OCI-LY3 (cell line): ENCODE measurements at regions not wholly inside any gene's neighbourhood (a gene's known extent, or its start where the extent isn't known, plus 50 kb on each side); places are given as distances from the start of the nearest gene placed in this dataset.

Source experiments
- H2AFZ ChIP-seq: fragments of 200-600, 300-600 bp; shearing (Covaris generic); 2 replicates; pipeline ENCODE4 v1.6.0; 2014; ENCODE audit warnings: antibody characterized with exemption, low read depth, low read length
- H3K27ac ChIP-seq: fragments of 200-600, 300-600 bp; sonication (generic); 2 replicates; pipeline ENCODE4 v1.5.1; 2014; ENCODE audit warnings: mild to moderate bottlenecking, low read length, moderate library complexity, mixed read lengths
- H3K27me3 ChIP-seq: fragments of 200-600, 300-600 bp; sonication (generic); 2 replicates; pipeline ENCODE4 v1.6.1; 2014; ENCODE audit warnings: low read depth, low read length, mixed read lengths
- H3K36me3 ChIP-seq: fragments of 200-600, 300-600 bp; sonication (generic); replicated peaks from 2 replicates; pipeline ENCODE3; 2014; ENCODE audit warnings: low read depth, low read length, mixed read lengths
- H3K4me1 ChIP-seq: fragments of 300-600, 200-600 bp; sonication (generic); 2 replicates; pipeline ENCODE4 v1.6.1; 2014; ENCODE audit warnings: low read length, mixed read lengths
- H3K4me2 ChIP-seq: fragments of 200-600, 300-600 bp; sonication (generic); 2 replicates; pipeline ENCODE4 v1.6.1; 2014; ENCODE audit warnings: low read length, mixed read lengths
- H3K4me3 ChIP-seq: fragments of 300-600, 200-600 bp; sonication (generic); 2 replicates; pipeline ENCODE4 v1.5.1; 2014; ENCODE audit warnings: antibody characterized with exemption, mild to moderate bottlenecking, low read length, moderate library complexity
- H3K79me2 ChIP-seq: fragments of 300-600, 200-600 bp; shearing (Covaris generic); 2 replicates; pipeline ENCODE4 v1.6.1; 2014; ENCODE audit warnings: mild to moderate bottlenecking, low read length, mixed read lengths
- H3K9ac ChIP-seq: fragments of 300-600, 200-600 bp; shearing (Covaris generic); 2 replicates; pipeline ENCODE4 v1.6.0; 2014; ENCODE audit warnings: mild to moderate bottlenecking, low read length, moderate library complexity
- H3K9me3 ChIP-seq: fragments of 200-600, 300-600 bp; shearing (Covaris generic); 2 replicates; pipeline ENCODE4 v1.6.1; 2014; ENCODE audit warnings: low read length, mixed read lengths; ENCODE audit not compliant: insufficient read depth
- H4K20me1 ChIP-seq: fragments of 200-600, 300-600 bp; sonication (generic); 2 replicates; pipeline ENCODE4 v1.6.1; 2016; ENCODE audit warnings: low read length, mixed read lengths; ENCODE audit not compliant: insufficient read depth
- CTCF ChIP-seq: fragments of 200-600, 300-600 bp; sonication (generic); IDR thresholded peaks from 2 replicates; pipeline ENCODE4 v1.5.1; 2014; ENCODE audit warnings: antibody characterized with exemption, low read length, low read depth
- EZH2phosphoT487 ChIP-seq: fragments of 200-600 bp; shearing (Covaris generic); IDR thresholded peaks from 2 replicates; pipeline ENCODE4 v1.6.1; 2018; ENCODE audit warnings: antibody characterized with exemption, mixed run types, low read depth

GRCh38 chr3:96491023-96491422, 323.4 kb upstream of the EPHA6 start:
- no peaks in the 10 kb centered on the region for H3K27me3 ChIP-seq
- no peaks in the 10 kb centered on the region for H3K36me3 ChIP-seq
- H4K20me1 ChIP-seq = no peaks in the 10 kb centered on the region
- H3K4me1 ChIP-seq = peaks cover 12% of the 10 kb centered on the region
- H3K9ac ChIP-seq = no peak overlapping the region
- no peak overlapping the region for H3K27ac ChIP-seq
- no peak overlapping the region for H3K4me2 ChIP-seq
- TF ChIP-seq EZH2phosphoT487 = no peak
- TF ChIP-seq CTCF = no peak
- H3K4me3 ChIP-seq = no peak overlapping the region
- H3K9me3 ChIP-seq = peaks cover 4% of the 10 kb centered on the region; the same call in 1 of the 2 replicates
- H2AFZ ChIP-seq = no peak overlapping the region
- no peaks in the 10 kb centered on the region for H3K79me2 ChIP-seq

GRCh38 chr3:96491868-96492267, 322.5 kb upstream of the EPHA6 start:
- H3K4me3 ChIP-seq = no peak overlapping the region
- H3K9ac ChIP-seq = no peak overlapping the region
- peaks cover 12% of the 10 kb centered on the region for H3K4me1 ChIP-seq
- no peaks in the 10 kb centered on the region for H3K27me3 ChIP-seq
- peaks cover 4% of the 10 kb centered on the region; the same call in 1 of the 2 replicates for H3K9me3 ChIP-seq
- no peaks in the 10 kb centered on the region for H3K79me2 ChIP-seq
- H3K36me3 ChIP-seq = no peaks in the 10 kb centered on the region
- H4K20me1 ChIP-seq = no peaks in the 10 kb centered on the region
- TF ChIP-seq CTCF = no peak
- H3K27ac ChIP-seq = no peak overlapping the region
- H3K4me2 ChIP-seq = 0 out of 2 replicates have a peak overlapping the region, but pooled peaks have one; percentile 5
- H2AFZ ChIP-seq = no peak overlapping the region

DNA sequence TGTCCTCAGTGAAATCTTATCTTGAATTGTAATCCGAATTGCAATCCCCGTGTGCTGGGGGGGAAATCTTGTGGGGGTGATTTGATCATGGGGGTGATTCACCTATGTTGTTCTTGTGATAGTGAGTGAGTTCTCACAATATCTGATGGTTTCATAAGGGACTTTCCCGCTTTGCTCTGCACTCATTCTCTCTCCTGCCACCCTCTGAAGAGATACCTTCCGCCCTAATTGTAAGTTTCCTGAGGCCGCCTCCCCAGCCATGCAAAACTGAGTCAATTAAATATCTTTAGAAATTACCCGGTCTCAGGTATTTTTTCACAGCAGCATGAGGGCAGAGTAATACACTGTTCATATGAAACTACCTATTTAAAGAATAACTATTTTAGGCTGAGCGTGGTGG, 304.1 kb upstream of the EPHA6 start:
- Histone ChIP-seq H3K9ac (no peak overlapping the region), H2AFZ (no peak overlapping the region), H3K27ac (no peak overlapping the region), H3K4me1 (no peaks in the 10 kb centered on the region), H3K27me3 (no peaks in the 10 kb centered on the region), H3K4me3 (no peak overlapping the region), H3K79me2 (no peaks in the 10 kb centered on the region), H3K36me3 (no peaks in the 10 kb centered on the region), H3K4me2 (no peak overlapping the region), H4K20me1 (no peaks in the 10 kb centered on the region), H3K9me3 (no peaks in the 10 kb centered on the region)
- TF ChIP-seq EZH2phosphoT487 (no peak), CTCF (no peak)

GRCh38 chr3:96537165-96537564, 277.2 kb upstream of the EPHA6 start:
- Histone ChIP-seq H4K20me1 (no peaks in the 10 kb centered on the region), H3K4me3 (no peak overlapping the region), H3K9ac (no peak overlapping the region), H3K36me3 (no peaks in the 10 kb centered on the region), H3K27me3 (no peaks in the 10 kb centered on the region), H3K9me3 (no peaks in the 10 kb centered on the region), H3K4me1 (no peaks in the 10 kb centered on the region), H2AFZ (no peak overlapping the region), H3K27ac (no peak overlapping the region), H3K4me2 (no peak overlapping the region), H3K79me2 (no peaks in the 10 kb centered on the region)
- TF ChIP-seq CTCF (no peak), EZH2phosphoT487 (no peak)
